ENCODE measurements at regions not wholly inside any gene's neighbourhood (a gene's known extent, or its start where the extent isn't known, plus 50 kb on each side); places are given as distances from the start of the nearest gene placed in this dataset.

GRCh38 chr1:55329808-55330432 lies 114.8 kb upstream of the USP24 start:
- DNase-seq (ENCODE audit: low spot score) (no peak), ATAC-seq (no peak), FAIRE-seq (no peak)
- POLR2A ChIA-PET: no interaction called here
- no peaks in the 10 kb centered on the region for H4K20me1 ChIP-seq (ENCODE audit: insufficient read depth, low read length)
- in situ Hi-C loops (cut with HindIII; ENCODE audit: extremely low pct_ligation_motif_present, low pct_unique_long_range_greater_than_20kb): no loop called here
- no peaks in the 10 kb centered on the region for H3K79me2 ChIP-seq (ENCODE audit: insufficient read depth, low read length)
- H2AFZ ChIP-seq (ENCODE audit: low read length): no peak overlapping the region
- H3K27ac ChIP-seq (ENCODE audit: extremely low read length, insufficient read depth, low read length): no peak overlapping the region
- no peak overlapping the region for H3K4me2 ChIP-seq (ENCODE audit: low read depth, low read length)
- H3K4me1 ChIP-seq (ENCODE audit: insufficient read depth, low read length): peaks cover 16% of the 10 kb centered on the region
- CTCF ChIA-PET (ENCODE audit: low intra/inter-chr PET ratio, low total read pairs): no interaction called here
- 15% methylated on average over 4 of the region's 4 CpGs for WGBS (ENCODE audit: low lambda C conversion rate)
- H3K9me3 ChIP-seq (ENCODE audit: low read length): no peaks in the 10 kb centered on the region
- TF ChIP-seq EED (CRISPR knock-in tag; IDR thresholded peaks at IDR 0.05) (no peak), ELF1 (CRISPR knock-in tag; IDR thresholded peaks at IDR 0.05) (no peak), ZNF17 (CRISPR knock-in tag; IDR thresholded peaks at IDR 0.05) (no peak), SOX6 (IDR thresholded peaks at IDR 0.05) (no peak), SOX6 (CRISPR knock-in tag; IDR thresholded peaks at IDR 0.05) (peak; percentile 38; the same call in 1 of the 2 replicates), FOXP1 (IDR thresholded peaks at IDR 0.05) (no peak), FOXP1 (CRISPR knock-in tag; IDR thresholded peaks at IDR 0.05) (peak; percentile 56), KLF11 (CRISPR knock-in tag; IDR thresholded peaks at IDR 0.05) (no peak)
- TF ChIP-seq, protein P1, sequence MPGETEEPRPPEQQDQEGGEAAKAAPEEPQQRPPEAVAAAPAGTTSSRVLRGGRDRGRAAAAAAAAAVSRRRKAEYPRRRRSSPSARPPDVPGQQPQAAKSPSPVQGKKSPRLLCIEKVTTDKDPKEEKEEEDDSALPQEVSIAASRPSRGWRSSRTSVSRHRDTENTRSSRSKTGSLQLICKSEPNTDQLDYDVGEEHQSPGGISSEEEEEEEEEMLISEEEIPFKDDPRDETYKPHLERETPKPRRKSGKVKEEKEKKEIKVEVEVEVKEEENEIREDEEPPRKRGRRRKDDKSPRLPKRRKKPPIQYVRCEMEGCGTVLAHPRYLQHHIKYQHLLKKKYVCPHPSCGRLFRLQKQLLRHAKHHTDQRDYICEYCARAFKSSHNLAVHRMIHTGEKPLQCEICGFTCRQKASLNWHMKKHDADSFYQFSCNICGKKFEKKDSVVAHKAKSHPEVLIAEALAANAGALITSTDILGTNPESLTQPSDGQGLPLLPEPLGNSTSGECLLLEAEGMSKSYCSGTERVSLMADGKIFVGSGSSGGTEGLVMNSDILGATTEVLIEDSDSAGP (CRISPR knock-in tag; IDR thresholded peaks at IDR 0.05; ENCODE audit: borderline replicate concordance): no peak
- TF ChIP-seq, protein P2, sequence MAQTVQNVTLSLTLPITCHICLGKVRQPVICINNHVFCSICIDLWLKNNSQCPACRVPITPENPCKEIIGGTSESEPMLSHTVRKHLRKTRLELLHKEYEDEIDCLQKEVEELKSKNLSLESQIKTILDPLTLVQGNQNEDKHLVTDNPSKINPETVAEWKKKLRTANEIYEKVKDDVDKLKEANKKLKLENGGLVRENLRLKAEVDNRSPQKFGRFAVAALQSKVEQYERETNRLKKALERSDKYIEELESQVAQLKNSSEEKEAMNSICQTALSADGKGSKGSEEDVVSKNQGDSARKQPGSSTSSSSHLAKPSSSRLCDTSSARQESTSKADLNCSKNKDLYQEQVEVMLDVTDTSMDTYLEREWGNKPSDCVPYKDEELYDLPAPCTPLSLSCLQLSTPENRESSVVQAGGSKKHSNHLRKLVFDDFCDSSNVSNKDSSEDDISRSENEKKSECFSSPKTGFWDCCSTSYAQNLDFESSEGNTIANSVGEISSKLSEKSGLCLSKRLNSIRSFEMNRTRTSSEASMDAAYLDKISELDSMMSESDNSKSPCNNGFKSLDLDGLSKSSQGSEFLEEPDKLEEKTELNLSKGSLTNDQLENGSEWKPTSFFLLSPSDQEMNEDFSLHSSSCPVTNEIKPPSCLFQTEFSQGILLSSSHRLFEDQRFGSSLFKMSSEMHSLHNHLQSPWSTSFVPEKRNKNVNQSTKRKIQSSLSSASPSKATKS (CRISPR knock-in tag; IDR thresholded peaks at IDR 0.05): no peak
- no peak overlapping the region for H3K4me3 ChIP-seq (replicated peaks in 1 of 3; ENCODE audit: insufficient read depth in 1 of 3, low read depth in 2 of 3, low read length in 3 of 3)
- H3K9ac ChIP-seq (ENCODE audit: insufficient read depth, low read depth, low read length): no peak overlapping the region
- BruUV-seq (replicated peaks): no TSS peak
- no peaks in the 10 kb centered on the region for H3K36me3 ChIP-seq (replicated peaks in 1 of 2; ENCODE audit: control insufficient read depth in 1 of 2, insufficient read depth in 2 of 2, low read length in 2 of 2)
- intact Hi-C loops (cut with micrococcal nuclease; ENCODE audit: unreplicated experiment): no loop called here
- H3K27me3 ChIP-seq (ENCODE audit: control insufficient read depth in 1 of 2, insufficient read depth in 2 of 2, low read length in 2 of 2): peaks cover 0 to 8% of the 10 kb centered on the region in 2 experiments; a peak in 3 of 5 replicates
